Kidney (tissue), 13 donors: ENCODE measurements at regions not wholly inside any gene's neighbourhood (a gene's known extent, or its start where the extent isn't known, plus 50 kb on each side); places are given as distances from the start of the nearest gene placed in this dataset.

Source experiments
- DNase-seq, 5 donors: peaks; one replicate each; pipeline ENCODE4 v3.0.0-alpha.2; 2013 to 2020
- FAIRE-seq: peaks from 2 replicates; lab custom pipeline; 2012; peaks lifted over from hg19 to GRCh38; lab: Jason Lieb, UNC
- H3K27ac ChIP-seq, 2 donors: one replicate each; pipeline ENCODE4 v1.7.0; 2013; ENCODE audit warnings: low read depth in 2 of 2, low read length in 2 of 2, inconsistent platforms in 1 of 2
- H3K27me3 ChIP-seq: one replicate; pipeline ENCODE4 v1.7.1; 2013; ENCODE audit warnings: low read length, inconsistent platforms; ENCODE audit not compliant: control insufficient read depth, insufficient read depth
- H3K36me3 ChIP-seq, 3 donors: one replicate each; pipeline versions ENCODE4 v1.7.0 to v1.7.1; 2013; ENCODE audit warnings: low read length in 3 of 3, control low read depth in 1 of 3, inconsistent platforms in 1 of 3; ENCODE audit not compliant: insufficient read depth in 3 of 3, control insufficient read depth in 2 of 3
- H3K4me1 ChIP-seq, 3 donors: one replicate each; pipeline versions ENCODE4 v1.7.0 to v1.7.1; 2013; ENCODE audit warnings: low read length in 3 of 3, inconsistent platforms in 1 of 3, low read depth in 1 of 3; ENCODE audit not compliant: control insufficient read depth in 2 of 3, insufficient read depth in 2 of 3
- H3K4me3 ChIP-seq, 3 donors: one replicate each; pipeline versions ENCODE4 v1.7.0 to v1.8.1; 2013; ENCODE audit warnings: low read length in 3 of 3, control low read depth in 1 of 3, inconsistent platforms in 1 of 3
- H3K9ac ChIP-seq, 3 donors: one replicate each; pipeline versions ENCODE4 v1.7.0 to v1.7.1; 2013; ENCODE audit warnings: low read length in 3 of 3, control low read depth in 1 of 3, inconsistent platforms in 1 of 3
- H3K9me3 ChIP-seq, 3 donors: one replicate each; pipeline versions ENCODE4 v1.7.0 to v1.7.1; 2013; ENCODE audit warnings: low read length in 3 of 3, control low read depth in 1 of 3, inconsistent platforms in 1 of 3; ENCODE audit not compliant: control insufficient read depth in 2 of 3, insufficient read depth in 1 of 3
- intact Hi-C: fragments of 100-400 bp; cut with DNase I; formaldehyde crosslinking; loops from one replicate; pipeline ENCODE4 v1.11.1; 2022
- TF ChIP-seq, protein P1 (sequence below): IDR thresholded peaks from 3 replicates; pipeline ENCODE4 v1.5.1; 2012; ENCODE audit warnings: mild to moderate bottlenecking, moderate library complexity, borderline replicate concordance; ENCODE audit not compliant: insufficient read depth; ENCODE audit errors: extremely low read depth
- donor health status: control.
- donor health status: control.
- donor health status: control.
- donor health status: control.
- donor health status: control.
- donor health status: DM: yes; HTN: yes; CAD: no.
- donor health status: Normal renal cell carcinoma (clear cell type).

- H3K4me1 ChIP-seq, result no peaks in the 10 kb centered on the region
- no peak for DNase-seq
- H3K27ac ChIP-seq, result no peak overlapping the region
- H3K9me3 ChIP-seq, result no peaks in the 10 kb centered on the region
- TF ChIP-seq, protein P1, sequence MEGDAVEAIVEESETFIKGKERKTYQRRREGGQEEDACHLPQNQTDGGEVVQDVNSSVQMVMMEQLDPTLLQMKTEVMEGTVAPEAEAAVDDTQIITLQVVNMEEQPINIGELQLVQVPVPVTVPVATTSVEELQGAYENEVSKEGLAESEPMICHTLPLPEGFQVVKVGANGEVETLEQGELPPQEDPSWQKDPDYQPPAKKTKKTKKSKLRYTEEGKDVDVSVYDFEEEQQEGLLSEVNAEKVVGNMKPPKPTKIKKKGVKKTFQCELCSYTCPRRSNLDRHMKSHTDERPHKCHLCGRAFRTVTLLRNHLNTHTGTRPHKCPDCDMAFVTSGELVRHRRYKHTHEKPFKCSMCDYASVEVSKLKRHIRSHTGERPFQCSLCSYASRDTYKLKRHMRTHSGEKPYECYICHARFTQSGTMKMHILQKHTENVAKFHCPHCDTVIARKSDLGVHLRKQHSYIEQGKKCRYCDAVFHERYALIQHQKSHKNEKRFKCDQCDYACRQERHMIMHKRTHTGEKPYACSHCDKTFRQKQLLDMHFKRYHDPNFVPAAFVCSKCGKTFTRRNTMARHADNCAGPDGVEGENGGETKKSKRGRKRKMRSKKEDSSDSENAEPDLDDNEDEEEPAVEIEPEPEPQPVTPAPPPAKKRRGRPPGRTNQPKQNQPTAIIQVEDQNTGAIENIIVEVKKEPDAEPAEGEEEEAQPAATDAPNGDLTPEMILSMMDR, result no peak
- intact Hi-C loops, result no loop called here
- no peak for FAIRE-seq
- H3K27me3 ChIP-seq, result no peaks in the 10 kb centered on the region
- no peaks in the 10 kb centered on the region for H3K36me3 ChIP-seq
- no peak overlapping the region for H3K9ac ChIP-seq
- H3K4me3 ChIP-seq, result no peak overlapping the region
Observed at GRCh38 chr13:94822356-94822755, 110.0 kb upstream of the SOX21 start.

GRCh38 chr13:94816256-94816655, 103.9 kb upstream of the SOX21 start:
- no peak overlapping the region for H3K9ac ChIP-seq
- H3K27me3 ChIP-seq, result no peaks in the 10 kb centered on the region
- DNase-seq (no peak), FAIRE-seq (no peak)
- H3K4me3 ChIP-seq, result no peak overlapping the region
- H3K27ac ChIP-seq, result no peak overlapping the region
- H3K9me3 ChIP-seq, result no peaks in the 10 kb centered on the region
- TF ChIP-seq, protein P1, result no peak
- intact Hi-C loops, result no loop called here
- H3K36me3 ChIP-seq, result no peaks in the 10 kb centered on the region
- H3K4me1 ChIP-seq, result no peaks in the 10 kb centered on the region

DNA sequence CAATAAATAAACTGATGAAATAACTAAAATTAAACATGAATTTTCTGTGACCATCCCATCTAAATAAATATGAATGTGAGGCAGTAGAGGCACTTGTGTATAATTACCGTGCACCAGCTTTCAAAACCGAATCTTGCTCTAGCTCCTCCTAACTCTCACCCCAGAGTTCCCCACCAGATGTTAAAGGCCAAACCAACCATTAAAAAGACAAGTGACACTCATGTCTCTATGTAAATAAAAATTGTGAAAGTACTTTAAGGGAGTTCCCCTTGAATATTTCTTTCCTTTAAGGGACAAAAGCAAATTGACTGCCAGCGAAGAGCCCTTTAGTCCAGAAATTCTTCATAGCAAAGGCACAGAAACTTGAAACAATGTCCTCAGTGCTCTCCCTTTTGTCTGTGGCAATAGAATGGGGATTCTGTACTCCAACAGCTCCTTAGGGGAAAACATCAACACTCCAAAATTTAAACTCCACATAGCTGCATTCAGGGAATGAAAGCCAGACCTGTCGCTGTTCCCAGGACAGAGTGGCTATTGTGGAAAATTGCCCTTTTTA, 101.7 kb upstream of the SOX21 start:
- FAIRE-seq, result no peak
- Histone ChIP-seq H3K27ac (no peak overlapping the region), H3K4me3 (no peak overlapping the region), H3K36me3 (no peaks in the 10 kb centered on the region), H3K4me1 (no peaks in the 10 kb centered on the region), H3K27me3 (no peaks in the 10 kb centered on the region), H3K9me3 (no peaks in the 10 kb centered on the region), H3K9ac (no peak overlapping the region)
- intact Hi-C loops, result no loop called here
- TF ChIP-seq, protein P1, result no peak
- DNase-seq, result no peak

- Histone ChIP-seq H3K36me3 (no peaks in the 10 kb centered on the region), H3K9ac (no peak overlapping the region), H3K4me1 (no peaks in the 10 kb centered on the region), H3K9me3 (no peaks in the 10 kb centered on the region), H3K27me3 (no peaks in the 10 kb centered on the region), H3K27ac (no peak overlapping the region), H3K4me3 (no peak overlapping the region)
- TF ChIP-seq, protein P1, result no peak
- intact Hi-C loops, result no loop called here
- no peak for FAIRE-seq
- DNase-seq, result no peak
Observed at GRCh38 chr13:94811753-94812152, 99.4 kb upstream of the SOX21 start.
